GM12872 (cell line): ENCODE measurements at regions not wholly inside any gene's neighbourhood (a gene's known extent, or its start where the extent isn't known, plus 50 kb on each side); places are given as distances from the start of the nearest gene placed in this dataset.

Experiments used
- CTCF ChIP-seq: IDR thresholded peaks from 3 replicates; pipeline ENCODE4 v1.5.1; 2011; ENCODE audit warnings: low read depth, mild to moderate bottlenecking, low read length, moderate library complexity; ENCODE audit not compliant: insufficient read depth

DNA sequence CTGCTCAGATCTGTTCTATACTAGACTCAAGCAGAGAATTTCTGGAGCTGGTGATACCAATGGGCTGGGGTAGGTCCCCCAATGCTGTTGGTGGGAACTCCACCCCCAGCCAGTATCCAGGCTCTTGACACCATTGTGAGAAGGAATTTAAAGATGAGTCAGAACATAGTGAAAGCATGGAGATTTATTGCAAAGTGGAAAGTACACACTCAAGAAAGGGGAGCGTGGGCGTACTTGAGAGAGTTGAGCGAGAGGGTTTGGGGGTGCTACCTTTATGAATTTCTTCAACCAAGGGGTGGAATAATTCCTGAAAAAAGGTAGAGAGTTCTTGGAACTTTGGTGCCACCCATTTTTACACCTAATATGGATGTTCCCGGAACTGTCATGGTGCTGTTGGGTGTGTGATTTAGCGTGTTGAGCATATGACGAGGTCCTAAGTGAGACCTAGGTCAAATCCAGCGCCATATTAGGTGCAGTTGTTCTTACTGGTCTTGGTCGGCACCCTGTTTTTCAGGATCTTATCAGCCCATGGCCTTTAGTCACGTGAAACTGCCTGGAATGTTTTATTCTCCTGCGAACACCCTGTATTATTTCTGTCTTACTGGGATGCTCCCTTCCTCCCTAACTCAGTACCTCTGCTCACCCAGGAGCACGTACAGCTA, 122.0 kb upstream of the AHR start:
- TF ChIP-seq CTCF = no peak

- no peak for TF ChIP-seq CTCF
These were observed 119.9 kb upstream of the AHR start for GRCh38 chr7:17178545-17178944.

GRCh38 chr7:17181482-17181881, 117.0 kb upstream of the AHR start:
- TF ChIP-seq CTCF = no peak

- TF ChIP-seq CTCF = no peak
These were observed 114.7 kb upstream of the AHR start for GRCh38 chr7:17183630-17184328.

GRCh38 chr7:17184805-17185689, 113.4 kb upstream of the AHR start:
- no peak for TF ChIP-seq CTCF

- no peak for TF ChIP-seq CTCF
These were observed 112.8 kb upstream of the AHR start for GRCh38 chr7:17185690-17186070.
